KG1 (cell line): ENCODE measurements at regions not wholly inside any gene's neighbourhood (a gene's known extent, or its start where the extent isn't known, plus 50 kb on each side); places are given as distances from the start of the nearest gene placed in this dataset.
"Not testable (repeated sequence)": the region's sequence is repeated elsewhere in the genome, so short reads cannot be mapped to it uniquely, and the experiment has no call there.

Source experiments
- DNase-seq: peaks from one replicate; lab custom pipeline; 2025; lab: John Stamatoyannopoulos, UW

- no peak for DNase-seq
Measured at GRCh38 chr10:57959318-57960006, 308.2 kb downstream of the IPMK start.

- no peak for DNase-seq
Measured at GRCh38 chr10:57955076-57955475, 312.6 kb downstream of the IPMK start.

- DNase-seq, result no peak
Measured at GRCh38 chr10:57952741-57953140, 315.0 kb downstream of the IPMK start.

- no peak for DNase-seq
Measured at GRCh38 chr10:57950442-57950974, 317.2 kb downstream of the IPMK start.

GRCh38 chr10:57948796-57949195 is 318.9 kb downstream of the IPMK start:
- no peak for DNase-seq

- DNase-seq, result no peak
Measured at GRCh38 chr10:57946833-57947232, 320.9 kb downstream of the IPMK start.

- no peak for DNase-seq
Measured at GRCh38 chr10:57943701-57944100, 324.0 kb downstream of the IPMK start.

- no peak for DNase-seq
Measured at GRCh38 chr10:57925045-57925444, 342.6 kb downstream of the IPMK start.

GRCh38 chr10:57921140-57921539 is 346.6 kb downstream of the IPMK start:
- DNase-seq, result no peak

- no peak for DNase-seq
Measured at GRCh38 chr10:57919864-57920263, 347.8 kb downstream of the IPMK start.

GRCh38 chr10:57917019-57917418 is 350.7 kb downstream of the IPMK start:
- DNase-seq, result no peak

GRCh38 chr10:57905861-57906260 is 361.8 kb downstream of the IPMK start:
- no peak for DNase-seq

GRCh38 chr10:57905010-57905409 is 362.7 kb downstream of the IPMK start:
- DNase-seq, result no peak

GRCh38 chr10:57898231-57898630 is 369.5 kb downstream of the IPMK start:
- no peak for DNase-seq

GRCh38 chr10:57897611-57898010 is 370.1 kb downstream of the IPMK start:
- no peak for DNase-seq

GRCh38 chr10:57894361-57894760 is 373.3 kb downstream of the IPMK start:
- no peak for DNase-seq

GRCh38 chr10:57891201-57892006 is 376.3 kb downstream of the IPMK start:
- no peak for DNase-seq

GRCh38 chr10:57890691-57891090 is 377.0 kb downstream of the IPMK start:
- DNase-seq, result no peak

GRCh38 chr10:57885618-57885968 is 382.1 kb downstream of the IPMK start:
- DNase-seq, result not testable (repeated sequence)

GRCh38 chr10:57884965-57885617 is 382.6 kb downstream of the IPMK start:
- no peak for DNase-seq

- no peak for DNase-seq
Measured at GRCh38 chr10:57884407-57884806, 383.3 kb downstream of the IPMK start.

- no peak for DNase-seq
Measured at GRCh38 chr10:57880446-57881227, 387.1 kb downstream of the IPMK start.
